Neural cell (in vitro differentiated cells): ENCODE measurements at regions not wholly inside any gene's neighbourhood (a gene's known extent, or its start where the extent isn't known, plus 50 kb on each side); places are given as distances from the start of the nearest gene placed in this dataset.

Experiments used
- H2AFZ ChIP-seq: fragments of 200-600, 300-800 bp; sonication (generic), shearing (Covaris generic); 2 replicates; pipeline ENCODE4 v1.6.0; 2014; ENCODE audit warnings: low read depth, mild to moderate bottlenecking, antibody characterized with exemption, low read length, moderate library complexity
- H3F3A ChIP-seq: fragments of 200-600 bp; shearing (Covaris generic); 2 replicates; pipeline ENCODE4 v1.6.1; 2016; ENCODE audit warnings: mild to moderate bottlenecking, moderate library complexity, mixed read lengths, antibody characterized with exemption, low read length; ENCODE audit not compliant: insufficient read depth, poor library complexity, severe bottlenecking
- H3K27ac ChIP-seq: fragments of 200-600, 300-800 bp; sonication (generic), shearing (Covaris generic); 2 replicates; pipeline ENCODE4 v1.5.1; 2014; ENCODE audit warnings: mild to moderate bottlenecking, low read length, moderate library complexity
- H3K27me3 ChIP-seq: fragments of 300-800, 200-600 bp; sonication (generic), shearing (Covaris generic); 2 replicates; pipeline ENCODE4 v1.6.0; 2014; ENCODE audit warnings: mild to moderate bottlenecking, low read depth, low read length, moderate library complexity; ENCODE audit not compliant: insufficient read depth
- H3K36me3 ChIP-seq: fragments of 300-800, 200-600 bp; sonication (generic), shearing (Covaris generic); 2 replicates; pipeline ENCODE4 v1.5.1; 2014; ENCODE audit warnings: mild to moderate bottlenecking, antibody characterized with exemption, low read length, moderate library complexity; ENCODE audit not compliant: insufficient read depth
- H3K4me2 ChIP-seq: fragments of 300-800, 200-600 bp; sonication (generic), shearing (Covaris generic); 2 replicates; pipeline ENCODE4 v1.6.0; 2014; ENCODE audit warnings: mild to moderate bottlenecking, low read length
- H3K4me3 ChIP-seq: fragments of 300-800, 200-600 bp; sonication (generic), shearing (Covaris generic); 2 replicates; pipeline ENCODE4 v1.5.1; 2014; ENCODE audit warnings: mild to moderate bottlenecking, low read length, moderate library complexity
- H3K79me2 ChIP-seq: fragments of 200-600 bp; shearing (Covaris generic); replicated peaks from 2 replicates; pipeline ENCODE4 v1.6.0; 2014; ENCODE audit warnings: mild to moderate bottlenecking, low read length, moderate library complexity; ENCODE audit not compliant: insufficient read depth
- H3K9ac ChIP-seq: fragments of 300-800, 200-600 bp; sonication (generic), shearing (Covaris generic); 2 replicates; pipeline ENCODE4 v1.6.1; 2016; ENCODE audit warnings: mild to moderate bottlenecking, low read length, mixed read lengths
- H3K9me2 ChIP-seq: fragments of 200-600 bp; shearing (Covaris generic); 2 replicates; pipeline ENCODE4 v1.6.1; 2016; ENCODE audit warnings: mild to moderate bottlenecking, low read length, mixed read lengths; ENCODE audit not compliant: insufficient read depth
- H3K9me3 ChIP-seq: fragments of 200-600, 300-800 bp; sonication (generic), shearing (Covaris generic); 2 replicates; pipeline ENCODE4 v1.6.1; 2016; ENCODE audit warnings: mild to moderate bottlenecking, mixed run types, low read length, moderate library complexity, mixed read lengths
- H4K20me1 ChIP-seq: fragments of 200-600 bp; shearing (Covaris generic); 2 replicates; pipeline ENCODE4 v1.6.1; 2016; ENCODE audit warnings: mild to moderate bottlenecking, mixed run types; ENCODE audit not compliant: insufficient read depth
- EP300 ChIP-seq: fragments of 450-650 bp; conservative IDR thresholded peaks from 2 replicates; pipeline ENCODE4 v1.6.1; 2014; ENCODE audit warnings: antibody characterized with exemption, mild to moderate bottlenecking, moderate library complexity; ENCODE audit not compliant: poor library complexity, severe bottlenecking
- EZH2 ChIP-seq: fragments of 200-600, 300-800 bp; shearing (Covaris generic), sonication (generic); IDR thresholded peaks from 2 replicates; pipeline ENCODE4 v1.6.1; 2014; ENCODE audit warnings: antibody characterized with exemption, low read length, borderline replicate concordance, mild to moderate bottlenecking; ENCODE audit not compliant: insufficient read depth, poor library complexity, severe bottlenecking
- MXI1 ChIP-seq: fragments of 450-650 bp; conservative IDR thresholded peaks from 2 replicates; pipeline ENCODE4 v1.6.1; 2014; ENCODE audit warnings: antibody characterized with exemption, mild to moderate bottlenecking; ENCODE audit not compliant: poor library complexity, severe bottlenecking
- POLR2AphosphoS5 ChIP-seq: IDR thresholded peaks from 2 replicates; pipeline ENCODE4 v1.6.1; 2012
- RAD21 ChIP-seq: fragments of 450-650 bp; conservative IDR thresholded peaks from 2 replicates; pipeline ENCODE4 v1.6.1; 2014; ENCODE audit warnings: antibody characterized with exemption, mild to moderate bottlenecking, moderate library complexity
- SMC3 ChIP-seq: fragments of 450-650 bp; conservative IDR thresholded peaks from 2 replicates; pipeline ENCODE4 v1.6.1; 2014; ENCODE audit warnings: antibody characterized with exemption, mild to moderate bottlenecking, moderate library complexity; ENCODE audit not compliant: poor library complexity
- TAF1 ChIP-seq: IDR thresholded peaks from 2 replicates; pipeline ENCODE4 v1.6.1; 2012; ENCODE audit warnings: low read depth
- TF ChIP-seq, protein P1 (sequence below): fragments of 450-650 bp; IDR thresholded peaks from 2 replicates; pipeline ENCODE4 v1.5.1; 2014; ENCODE audit warnings: antibody characterized with exemption, mild to moderate bottlenecking, moderate library complexity; ENCODE audit not compliant: poor library complexity, severe bottlenecking
- TF ChIP-seq, protein P2 (sequence below): IDR thresholded peaks from 2 replicates; pipeline ENCODE4 v1.6.1; 2012; ENCODE audit warnings: borderline replicate concordance

DNA sequence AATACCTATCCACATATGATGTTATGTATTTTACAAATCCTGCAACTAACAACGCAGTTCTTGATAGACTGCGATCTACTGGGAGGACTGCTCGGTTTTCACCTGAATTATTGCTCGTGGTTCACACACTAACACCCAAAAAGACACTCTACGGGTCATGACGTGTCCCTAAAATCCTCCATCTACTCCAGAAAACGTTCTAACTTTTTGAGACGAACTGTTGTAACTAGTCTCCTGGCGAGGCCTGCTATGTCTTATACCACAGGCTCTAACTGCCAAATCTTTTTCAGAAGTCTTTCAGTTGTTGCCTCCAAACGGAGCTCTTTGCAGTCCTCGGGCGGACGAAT, 108.2 kb downstream of the KCNRG start:
- peak overlapping the region; percentile 99 for H3K4me3 ChIP-seq
- peak overlapping the region; percentile 96 for H3K9ac ChIP-seq
- H3K27me3 ChIP-seq: peaks cover 27% of the 10 kb centered on the region
- H3K9me2 ChIP-seq: no peaks in the 10 kb centered on the region
- peak overlapping the region; percentile 83 for H2AFZ ChIP-seq
- H3K9me3 ChIP-seq: no peaks in the 10 kb centered on the region
- H3F3A ChIP-seq: no peaks in the 10 kb centered on the region
- no peaks in the 10 kb centered on the region for H3K36me3 ChIP-seq
- H3K79me2 ChIP-seq: peaks cover 16% of the 10 kb centered on the region
- peak overlapping the region; percentile 86 for H3K27ac ChIP-seq
- H4K20me1 ChIP-seq: no peaks in the 10 kb centered on the region
- TF ChIP-seq EZH2: no peak
- no peak for TF ChIP-seq POLR2AphosphoS5
- TF ChIP-seq RAD21: no peak
- no peak for TF ChIP-seq EP300
- peak overlapping the region; percentile 71 for H3K4me2 ChIP-seq

DNA sequence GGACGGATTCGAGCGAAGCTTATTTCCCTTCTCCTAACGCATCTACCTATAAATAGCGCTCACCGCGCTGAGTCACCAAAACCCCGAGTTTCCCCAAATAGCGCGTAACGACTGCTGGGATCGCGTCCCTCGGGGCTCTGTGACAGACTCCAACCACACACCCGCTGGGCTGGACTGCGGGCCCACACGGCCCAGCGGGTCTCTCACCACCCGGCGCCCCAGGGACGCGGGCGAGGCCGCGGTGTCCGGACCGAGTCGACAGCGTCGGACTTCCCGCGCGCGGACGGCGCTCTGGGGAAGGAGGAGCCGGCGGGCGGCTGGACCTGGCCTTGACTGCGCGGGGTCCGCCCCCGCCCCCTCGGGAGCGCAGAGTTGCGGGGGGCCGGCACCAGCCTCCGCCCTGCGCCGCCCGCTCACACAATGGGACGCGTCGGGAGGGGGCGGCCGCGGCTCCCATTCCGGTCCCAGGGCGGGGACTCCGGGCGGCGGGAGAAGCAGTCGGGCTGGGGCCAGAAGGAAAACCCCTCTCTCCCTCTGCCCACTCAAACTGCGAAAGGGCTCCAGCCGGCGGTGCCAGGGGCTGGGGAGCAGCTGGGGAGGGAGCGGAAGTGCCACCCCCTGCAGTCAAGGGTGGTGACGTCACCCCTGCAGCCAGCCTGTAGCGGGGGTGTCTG, 108.8 kb downstream of the KCNRG start:
- H3K36me3 ChIP-seq: no peaks in the 10 kb centered on the region
- TF ChIP-seq TAF1 (peak; percentile 70), RAD21 (no peak), EZH2 (no peak), MXI1 (peak; percentile 21), POLR2AphosphoS5 (peak; percentile 90), EP300 (peak; percentile 40), SMC3 (peak; percentile 39)
- TF ChIP-seq, protein P1, sequence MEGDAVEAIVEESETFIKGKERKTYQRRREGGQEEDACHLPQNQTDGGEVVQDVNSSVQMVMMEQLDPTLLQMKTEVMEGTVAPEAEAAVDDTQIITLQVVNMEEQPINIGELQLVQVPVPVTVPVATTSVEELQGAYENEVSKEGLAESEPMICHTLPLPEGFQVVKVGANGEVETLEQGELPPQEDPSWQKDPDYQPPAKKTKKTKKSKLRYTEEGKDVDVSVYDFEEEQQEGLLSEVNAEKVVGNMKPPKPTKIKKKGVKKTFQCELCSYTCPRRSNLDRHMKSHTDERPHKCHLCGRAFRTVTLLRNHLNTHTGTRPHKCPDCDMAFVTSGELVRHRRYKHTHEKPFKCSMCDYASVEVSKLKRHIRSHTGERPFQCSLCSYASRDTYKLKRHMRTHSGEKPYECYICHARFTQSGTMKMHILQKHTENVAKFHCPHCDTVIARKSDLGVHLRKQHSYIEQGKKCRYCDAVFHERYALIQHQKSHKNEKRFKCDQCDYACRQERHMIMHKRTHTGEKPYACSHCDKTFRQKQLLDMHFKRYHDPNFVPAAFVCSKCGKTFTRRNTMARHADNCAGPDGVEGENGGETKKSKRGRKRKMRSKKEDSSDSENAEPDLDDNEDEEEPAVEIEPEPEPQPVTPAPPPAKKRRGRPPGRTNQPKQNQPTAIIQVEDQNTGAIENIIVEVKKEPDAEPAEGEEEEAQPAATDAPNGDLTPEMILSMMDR: no peak
- TF ChIP-seq, protein P2, sequence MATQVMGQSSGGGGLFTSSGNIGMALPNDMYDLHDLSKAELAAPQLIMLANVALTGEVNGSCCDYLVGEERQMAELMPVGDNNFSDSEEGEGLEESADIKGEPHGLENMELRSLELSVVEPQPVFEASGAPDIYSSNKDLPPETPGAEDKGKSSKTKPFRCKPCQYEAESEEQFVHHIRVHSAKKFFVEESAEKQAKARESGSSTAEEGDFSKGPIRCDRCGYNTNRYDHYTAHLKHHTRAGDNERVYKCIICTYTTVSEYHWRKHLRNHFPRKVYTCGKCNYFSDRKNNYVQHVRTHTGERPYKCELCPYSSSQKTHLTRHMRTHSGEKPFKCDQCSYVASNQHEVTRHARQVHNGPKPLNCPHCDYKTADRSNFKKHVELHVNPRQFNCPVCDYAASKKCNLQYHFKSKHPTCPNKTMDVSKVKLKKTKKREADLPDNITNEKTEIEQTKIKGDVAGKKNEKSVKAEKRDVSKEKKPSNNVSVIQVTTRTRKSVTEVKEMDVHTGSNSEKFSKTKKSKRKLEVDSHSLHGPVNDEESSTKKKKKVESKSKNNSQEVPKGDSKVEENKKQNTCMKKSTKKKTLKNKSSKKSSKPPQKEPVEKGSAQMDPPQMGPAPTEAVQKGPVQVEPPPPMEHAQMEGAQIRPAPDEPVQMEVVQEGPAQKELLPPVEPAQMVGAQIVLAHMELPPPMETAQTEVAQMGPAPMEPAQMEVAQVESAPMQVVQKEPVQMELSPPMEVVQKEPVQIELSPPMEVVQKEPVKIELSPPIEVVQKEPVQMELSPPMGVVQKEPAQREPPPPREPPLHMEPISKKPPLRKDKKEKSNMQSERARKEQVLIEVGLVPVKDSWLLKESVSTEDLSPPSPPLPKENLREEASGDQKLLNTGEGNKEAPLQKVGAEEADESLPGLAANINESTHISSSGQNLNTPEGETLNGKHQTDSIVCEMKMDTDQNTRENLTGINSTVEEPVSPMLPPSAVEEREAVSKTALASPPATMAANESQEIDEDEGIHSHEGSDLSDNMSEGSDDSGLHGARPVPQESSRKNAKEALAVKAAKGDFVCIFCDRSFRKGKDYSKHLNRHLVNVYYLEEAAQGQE: no peak
- no peaks in the 10 kb centered on the region for H3K9me2 ChIP-seq
- peaks cover 33% of the 10 kb centered on the region for H3K27me3 ChIP-seq
- no peaks in the 10 kb centered on the region for H3K9me3 ChIP-seq
- H3K9ac ChIP-seq: peak overlapping the region; percentile 96
- H3K4me2 ChIP-seq: peak overlapping the region; percentile 71
- no peaks in the 10 kb centered on the region for H4K20me1 ChIP-seq
- peaks cover 16% of the 10 kb centered on the region for H3K79me2 ChIP-seq
- H3K4me3 ChIP-seq: peak overlapping the region; percentile 99
- no peaks in the 10 kb centered on the region for H3F3A ChIP-seq
- H2AFZ ChIP-seq: peak overlapping the region; percentile 83
- peak overlapping the region; percentile 86 for H3K27ac ChIP-seq
